Natural killer cell (primary cell): ENCODE measurements at regions not wholly inside any gene's neighbourhood (a gene's known extent, or its start where the extent isn't known, plus 50 kb on each side); places are given as distances from the start of the nearest gene placed in this dataset.
A peak's percentile ranks its signal among the peaks of the same experiment; 100 is the strongest.

Experiments
- ATAC-seq, 3 donors: fragments of 150-1000 bp in 2 of 3; fragments of 200-7000 bp in 1 of 3; cut with Tn5 transposase; 1 replicate in 1 of 3; 2 replicates in 2 of 3; pipeline ENCODE4 v1.10.0; 2021; ENCODE audit warnings: mild to moderate bottlenecking in 2 of 3, moderate library complexity in 2 of 3
- DNase-seq, 2 donors: peaks; one replicate each; pipeline versions ENCODE4 v3.0.0 to v3.0.0-alpha.2; 2013 to 2021; ENCODE audit warnings: mixed read lengths in 1 of 2
- H3K27ac ChIP-seq: one replicate; pipeline ENCODE4 v1.5.1; 2013; ENCODE audit warnings: mild to moderate bottlenecking, low read length
- H3K27me3 ChIP-seq: one replicate; pipeline ENCODE4 v1.6.1; 2013; ENCODE audit warnings: low read length; ENCODE audit not compliant: control insufficient read depth, insufficient read depth
- H3K36me3 ChIP-seq: one replicate; pipeline ENCODE4 v1.6.1; 2013; ENCODE audit warnings: low read length; ENCODE audit not compliant: control insufficient read depth, insufficient read depth
- H3K4me1 ChIP-seq: one replicate; pipeline ENCODE4 v1.6.1; 2013; ENCODE audit warnings: low read length; ENCODE audit not compliant: control insufficient read depth, insufficient read depth
- H3K4me3 ChIP-seq: one replicate; pipeline ENCODE4 v1.5.1; 2013; ENCODE audit warnings: low read length
- H3K9me3 ChIP-seq: one replicate; pipeline ENCODE4 v1.6.1; 2013; ENCODE audit warnings: low read length; ENCODE audit not compliant: control insufficient read depth, insufficient read depth
- H3K27ac Mint-ChIP-seq, 2 donors: one replicate each; pipeline ENCODE4 v1.8.0; 2022; ENCODE audit warnings: mild to moderate bottlenecking in 2 of 2, mixed read lengths in 2 of 2, moderate library complexity in 1 of 2
- H3K27me3 Mint-ChIP-seq, 2 donors: one replicate each; pipeline ENCODE4 v1.8.0; 2022; ENCODE audit warnings: low read depth in 2 of 2, mixed read lengths in 2 of 2
- H3K36me3 Mint-ChIP-seq: one replicate; pipeline ENCODE4 v1.8.0; 2022; ENCODE audit warnings: mixed read lengths
- H3K4me1 Mint-ChIP-seq, 2 donors: one replicate each; pipeline ENCODE4 v1.8.0; 2022; ENCODE audit warnings: mixed read lengths in 2 of 2
- H3K4me3 Mint-ChIP-seq: one replicate; pipeline ENCODE4 v1.8.0; 2022; ENCODE audit warnings: mild to moderate bottlenecking, moderate library complexity, mixed read lengths
- H3K9me3 Mint-ChIP-seq, 2 donors: one replicate each; pipeline ENCODE4 v1.8.0; 2022; ENCODE audit warnings: mixed read lengths in 2 of 2
- WGBS: methylation state at CpG from one replicate; pipeline ENCODE4 v1.1.7; 2013; ENCODE audit warnings: missing lambda C conversion rate; ENCODE audit not compliant: insufficient coverage; 5-methylcytosine and 5-hydroxymethylcytosine counted together
- intact Hi-C: fragments of 100-400 bp; cut with micrococcal nuclease; formaldehyde crosslinking; loops from one replicate; pipeline ENCODE4 v1.14.2; 2022
- TF ChIP-seq, protein P1 (sequence below): fragments of 200-600 bp; IDR thresholded peaks from one replicate; pipeline ENCODE4 v1.8.0; 2022; ENCODE audit warnings: antibody characterized with exemption

DNA sequence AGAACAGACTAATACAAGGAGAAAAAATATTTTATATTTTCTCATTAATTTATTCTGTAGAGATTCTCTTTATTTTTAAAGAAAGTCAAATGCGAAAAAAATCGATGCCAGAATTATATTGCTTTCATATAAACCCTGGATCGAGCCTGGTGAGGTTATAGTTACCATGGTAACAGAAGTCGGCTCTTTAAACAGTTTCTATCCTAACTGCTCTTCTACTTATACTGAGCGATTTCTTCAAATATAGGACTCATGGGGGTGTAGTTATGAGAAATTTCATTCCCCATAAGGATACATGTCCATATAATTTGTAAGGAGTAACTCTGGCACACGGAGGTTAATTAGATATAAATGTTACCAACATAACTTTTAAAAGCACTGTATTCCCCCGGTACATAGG, 973.5 kb upstream of the NCAM2 start:
- Mint-ChIP-seq H3K4me1 (peaks cover 0 to 4% of the 10 kb centered on the region in 2 donors), H3K27ac (no peak overlapping the region), H3K36me3 (no peaks in the 10 kb centered on the region), H3K9me3 (peaks cover 0 to 8% of the 10 kb centered on the region in 2 donors), H3K4me3 (no peak overlapping the region), H3K27me3 (no peaks in the 10 kb centered on the region)
- no peaks in the 10 kb centered on the region for H3K36me3 ChIP-seq
- H3K4me3 ChIP-seq, result no peak overlapping the region
- no peak overlapping the region for H3K27ac ChIP-seq
- DNase-seq (no peak), ATAC-seq (no peak)
- H3K27me3 ChIP-seq, result no peaks in the 10 kb centered on the region
- 100% methylated on average over 4 of the region's 7 CpGs for WGBS
- H3K4me1 ChIP-seq, result no peaks in the 10 kb centered on the region
- no peaks in the 10 kb centered on the region for H3K9me3 ChIP-seq
- intact Hi-C loops, result no loop called here
- TF ChIP-seq, protein P1, sequence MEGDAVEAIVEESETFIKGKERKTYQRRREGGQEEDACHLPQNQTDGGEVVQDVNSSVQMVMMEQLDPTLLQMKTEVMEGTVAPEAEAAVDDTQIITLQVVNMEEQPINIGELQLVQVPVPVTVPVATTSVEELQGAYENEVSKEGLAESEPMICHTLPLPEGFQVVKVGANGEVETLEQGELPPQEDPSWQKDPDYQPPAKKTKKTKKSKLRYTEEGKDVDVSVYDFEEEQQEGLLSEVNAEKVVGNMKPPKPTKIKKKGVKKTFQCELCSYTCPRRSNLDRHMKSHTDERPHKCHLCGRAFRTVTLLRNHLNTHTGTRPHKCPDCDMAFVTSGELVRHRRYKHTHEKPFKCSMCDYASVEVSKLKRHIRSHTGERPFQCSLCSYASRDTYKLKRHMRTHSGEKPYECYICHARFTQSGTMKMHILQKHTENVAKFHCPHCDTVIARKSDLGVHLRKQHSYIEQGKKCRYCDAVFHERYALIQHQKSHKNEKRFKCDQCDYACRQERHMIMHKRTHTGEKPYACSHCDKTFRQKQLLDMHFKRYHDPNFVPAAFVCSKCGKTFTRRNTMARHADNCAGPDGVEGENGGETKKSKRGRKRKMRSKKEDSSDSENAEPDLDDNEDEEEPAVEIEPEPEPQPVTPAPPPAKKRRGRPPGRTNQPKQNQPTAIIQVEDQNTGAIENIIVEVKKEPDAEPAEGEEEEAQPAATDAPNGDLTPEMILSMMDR, result no peak

DNA sequence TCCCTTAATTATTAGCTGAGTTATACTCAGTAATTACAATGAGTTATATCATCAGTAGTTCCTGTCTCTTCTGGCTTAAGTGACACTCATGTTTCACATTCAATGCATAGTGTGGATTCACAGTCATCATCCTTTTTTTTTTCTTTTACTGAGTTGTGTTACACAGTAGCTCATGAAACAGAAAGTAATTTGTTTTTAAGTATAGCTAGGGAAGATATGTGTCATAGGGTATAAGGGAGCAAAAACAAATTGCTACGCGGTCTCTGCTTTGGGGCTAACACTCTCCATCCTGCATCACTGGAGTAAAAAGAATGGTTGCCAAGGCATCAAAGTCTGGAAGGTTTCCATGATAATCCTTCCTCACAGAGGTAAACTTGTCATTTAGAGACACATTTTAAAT, 971.7 kb upstream of the NCAM2 start:
- peak in 1 of 3 donors; percentile 42 for ATAC-seq

DNA sequence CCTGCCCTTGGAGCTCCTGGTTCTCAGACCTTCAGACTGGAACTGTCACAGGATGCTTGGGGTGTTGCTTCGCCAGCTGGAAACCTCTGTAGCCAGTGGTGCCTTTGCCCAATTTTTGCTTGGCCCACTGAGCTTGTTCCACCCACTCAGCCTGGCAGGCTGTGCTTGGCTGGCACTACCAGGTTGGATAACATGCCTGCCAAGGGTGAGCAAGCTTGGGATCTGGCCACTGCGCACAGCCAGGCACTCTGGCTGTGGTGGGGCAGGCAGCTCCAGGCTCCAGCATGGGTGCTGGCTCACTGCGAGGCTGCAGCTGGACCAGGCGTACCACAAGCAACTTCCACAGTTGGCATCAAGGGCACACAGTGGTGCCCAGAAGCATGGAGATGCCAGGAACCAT, 967.8 kb upstream of the NCAM2 start:
- Mint-ChIP-seq H3K27ac (no peak overlapping the region), H3K4me1 (peaks cover 0 to 4% of the 10 kb centered on the region in 2 donors), H3K4me3 (no peak overlapping the region), H3K27me3 (no peaks in the 10 kb centered on the region), H3K9me3 (peaks cover 0 to 8% of the 10 kb centered on the region in 2 donors), H3K36me3 (no peaks in the 10 kb centered on the region)
- Histone ChIP-seq H3K27ac (no peak overlapping the region), H3K4me3 (no peak overlapping the region), H3K27me3 (no peaks in the 10 kb centered on the region), H3K4me1 (no peaks in the 10 kb centered on the region), H3K9me3 (no peaks in the 10 kb centered on the region), H3K36me3 (no peaks in the 10 kb centered on the region)
- DNase-seq (no peak), ATAC-seq (no peak)
- WGBS, result 94% methylated on average over 4 of the region's 4 CpGs
- intact Hi-C loops, result no loop called here
- TF ChIP-seq, protein P1, result no peak

More for the DNA sequence above, 971.7 kb upstream of the NCAM2 start:
- no peak for DNase-seq
- H3K27ac Mint-ChIP-seq, result no peak overlapping the region
- peaks cover 0 to 4% of the 10 kb centered on the region in 2 donors for H3K4me1 Mint-ChIP-seq
- H3K4me3 Mint-ChIP-seq, result no peak overlapping the region
- Histone ChIP-seq H3K27me3 (no peaks in the 10 kb centered on the region), H3K36me3 (no peaks in the 10 kb centered on the region), H3K9me3 (no peaks in the 10 kb centered on the region), H3K27ac (no peak overlapping the region), H3K4me3 (no peak overlapping the region), H3K4me1 (no peaks in the 10 kb centered on the region)
- H3K27me3 Mint-ChIP-seq, result no peaks in the 10 kb centered on the region
- TF ChIP-seq, protein P1, result no peak
- WGBS, result 88% methylated on average over 2 of the region's 2 CpGs
- peaks cover 0 to 2% of the 10 kb centered on the region in 2 donors for H3K9me3 Mint-ChIP-seq
- intact Hi-C loops, result no loop called here
- no peaks in the 10 kb centered on the region for H3K36me3 Mint-ChIP-seq

DNA sequence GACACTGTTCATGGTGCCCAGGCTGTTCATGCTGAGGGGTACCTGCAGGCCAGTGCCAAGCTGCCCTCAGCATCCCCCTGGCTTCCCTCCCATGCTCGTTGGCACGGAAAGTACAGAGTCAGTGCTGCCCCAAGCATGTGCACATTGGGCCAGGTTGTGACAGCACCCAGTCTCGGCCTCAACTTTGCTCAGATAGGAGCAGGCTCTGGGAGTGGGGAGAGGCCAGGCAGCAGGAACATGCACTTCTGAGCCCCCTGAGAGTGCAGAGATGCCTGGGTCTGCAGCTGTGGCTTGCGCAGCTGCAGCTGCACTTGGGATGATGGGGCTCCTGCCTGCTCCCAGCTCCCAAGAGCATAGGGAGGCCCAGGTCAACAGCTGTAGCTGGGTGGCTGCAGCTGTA, 966.4 kb upstream of the NCAM2 start:
- intact Hi-C loops, result no loop called here
- Mint-ChIP-seq H3K4me1 (no peaks in the 10 kb centered on the region), H3K27ac (no peak overlapping the region), H3K36me3 (no peaks in the 10 kb centered on the region), H3K4me3 (no peak overlapping the region), H3K9me3 (peaks cover 0 to 7% of the 10 kb centered on the region in 2 donors), H3K27me3 (no peaks in the 10 kb centered on the region)
- ATAC-seq (no peak), DNase-seq (no peak)
- H3K36me3 ChIP-seq, result no peaks in the 10 kb centered on the region
- H3K27me3 ChIP-seq, result no peaks in the 10 kb centered on the region
- no peaks in the 10 kb centered on the region for H3K9me3 ChIP-seq
- 66% methylated on average over 4 of the region's 4 CpGs for WGBS
- no peaks in the 10 kb centered on the region for H3K4me1 ChIP-seq
- TF ChIP-seq, protein P1, result no peak
- no peak overlapping the region for H3K4me3 ChIP-seq
- H3K27ac ChIP-seq, result no peak overlapping the region
